ENCODE measurements at regions not wholly inside any gene's neighbourhood (a gene's known extent, or its start where the extent isn't known, plus 50 kb on each side); places are given as distances from the start of the nearest gene placed in this dataset.

DNA sequence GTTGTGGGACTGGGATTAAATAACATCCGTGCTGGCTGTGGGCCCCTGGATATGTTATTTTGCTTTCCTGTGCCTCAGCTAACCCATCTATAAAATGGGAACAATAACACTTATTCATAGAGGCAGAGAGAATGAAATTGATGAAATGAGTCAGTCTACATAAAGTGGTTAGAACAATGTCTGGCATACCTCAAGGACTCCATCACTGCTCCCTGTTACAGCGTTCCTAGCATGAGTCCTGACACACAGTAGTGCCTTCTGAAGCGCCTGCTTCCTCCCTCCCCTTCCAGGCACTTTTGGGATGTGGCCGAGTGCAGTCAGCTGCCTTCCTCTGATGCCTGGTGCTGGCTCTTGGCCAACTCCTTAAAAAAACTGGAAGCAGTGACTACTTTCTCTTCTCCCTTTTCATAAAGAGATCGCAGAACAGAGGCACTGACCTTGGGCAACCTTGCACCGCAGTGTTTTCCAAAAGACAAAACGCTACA, 108.4 kb upstream of the ZMIZ1 start:
- H3K4me3 ChIP-seq (replicated peaks; ENCODE audit: low read depth, low read length) = no peak overlapping the region
- TF ChIP-seq CTCF (IDR thresholded peaks at IDR 0.05; ENCODE audit: low read depth, low read length, missing control alignments) = no peak
- DNase-seq (ENCODE audit: extremely low read depth, low read depth) = peak; percentile 10

GRCh38 chr10:78961760-78962159, 107.0 kb upstream of the ZMIZ1 start:
- no peak overlapping the region for H3K4me3 ChIP-seq (replicated peaks; ENCODE audit: low read depth, low read length)
- DNase-seq (ENCODE audit: extremely low read depth, low read depth) = no peak
- no peak for TF ChIP-seq CTCF (IDR thresholded peaks at IDR 0.05; ENCODE audit: low read depth, low read length, missing control alignments)

DNA sequence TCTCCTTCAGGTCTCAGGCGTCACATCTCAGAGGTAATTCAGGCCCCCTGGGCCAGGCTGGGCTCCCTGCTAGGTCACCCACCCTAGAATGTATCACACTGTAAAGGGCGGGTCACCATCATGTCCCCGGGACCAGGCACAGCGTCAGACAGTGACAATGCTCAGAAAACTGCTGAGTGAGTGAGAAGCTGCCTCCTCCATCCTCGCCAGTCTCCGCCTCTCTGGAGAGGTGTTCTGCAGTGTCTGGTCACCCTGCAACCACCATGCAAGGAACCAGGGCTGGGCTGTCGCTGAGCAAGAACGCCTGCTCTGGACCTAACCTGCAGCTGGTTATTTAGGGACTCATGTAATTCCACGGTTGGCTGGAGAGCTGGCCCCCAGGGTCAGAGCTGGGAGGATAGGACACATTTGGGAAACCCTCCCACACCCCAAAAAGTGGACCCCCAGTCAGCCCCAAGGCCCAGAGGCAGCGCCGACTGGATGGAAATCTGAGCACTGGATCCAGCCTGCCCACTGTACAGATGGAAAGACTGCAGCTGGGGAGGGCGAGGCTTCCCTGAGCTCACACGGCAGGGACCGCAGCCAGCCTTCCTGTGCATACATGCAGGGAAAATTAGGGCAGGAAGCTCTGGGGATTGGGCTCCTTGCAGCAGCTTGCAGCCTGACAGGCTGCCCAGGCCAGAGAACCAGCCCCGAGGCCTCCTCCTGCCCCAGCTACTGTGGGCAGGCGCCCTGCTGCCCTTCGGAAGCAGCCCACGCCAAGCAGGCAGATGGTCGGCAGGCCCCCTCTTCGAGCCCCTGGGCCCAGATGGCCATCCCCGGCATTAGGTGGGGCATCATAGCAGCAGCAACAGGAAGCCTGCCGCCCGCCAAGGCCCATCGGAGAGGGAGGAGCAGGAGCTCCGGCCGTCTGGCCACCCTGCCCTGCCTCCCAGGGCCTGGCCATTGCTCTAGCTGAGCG, 105.4 kb upstream of the ZMIZ1 start:
- H3K4me3 ChIP-seq (replicated peaks; ENCODE audit: low read depth, low read length) = no peak overlapping the region
- no peak for TF ChIP-seq CTCF (IDR thresholded peaks at IDR 0.05; ENCODE audit: low read depth, low read length, missing control alignments)
- no peak for DNase-seq (ENCODE audit: extremely low read depth, low read depth)

DNA sequence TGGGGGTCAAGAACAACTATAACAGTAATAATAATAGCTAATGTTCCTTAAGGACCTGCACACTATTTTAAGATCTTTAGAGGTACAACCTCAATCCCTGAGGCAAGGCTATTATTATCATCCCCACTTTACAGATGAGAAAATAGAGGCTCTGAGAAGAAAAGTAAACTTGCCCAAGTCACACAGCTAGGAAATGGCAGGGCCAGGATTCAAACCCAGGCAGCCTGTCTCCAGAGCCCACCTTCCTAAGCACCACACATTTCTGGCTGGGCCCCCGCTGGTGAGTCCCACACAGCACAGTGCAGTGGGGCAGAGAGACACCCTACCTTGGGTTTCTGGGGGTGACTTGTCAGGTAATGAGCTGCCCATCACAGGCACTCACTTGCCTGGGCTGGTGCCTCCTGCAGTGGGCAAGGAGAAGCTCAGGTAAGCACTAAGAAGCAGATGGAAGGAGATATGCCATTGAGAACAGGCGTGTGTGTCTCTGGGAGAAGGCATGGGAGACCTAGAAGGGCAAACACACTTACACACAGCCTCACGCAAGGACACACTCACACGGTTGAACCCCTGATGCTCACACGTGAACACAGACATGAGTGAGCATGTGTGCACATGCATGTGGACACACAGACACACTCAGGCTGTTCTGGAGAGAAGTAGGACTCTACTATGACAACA, 104.4 kb upstream of the ZMIZ1 start:
- no peak for TF ChIP-seq CTCF (IDR thresholded peaks at IDR 0.05; ENCODE audit: low read depth, low read length, missing control alignments)
- H3K4me3 ChIP-seq (replicated peaks; ENCODE audit: low read depth, low read length) = no peak overlapping the region
- no peak for DNase-seq (ENCODE audit: extremely low read depth, low read depth)

- no peak for TF ChIP-seq CTCF (IDR thresholded peaks at IDR 0.05; ENCODE audit: low read depth, low read length, missing control alignments)
- no peak for DNase-seq (ENCODE audit: extremely low read depth, low read depth)
- H3K4me3 ChIP-seq (replicated peaks; ENCODE audit: low read depth, low read length) = no peak overlapping the region
Measured at GRCh38 chr10:78964952-78965633, 103.7 kb upstream of the ZMIZ1 start.

- H3K4me3 ChIP-seq (replicated peaks; ENCODE audit: low read depth, low read length) = no peak overlapping the region
- no peak for TF ChIP-seq CTCF (IDR thresholded peaks at IDR 0.05; ENCODE audit: low read depth, low read length, missing control alignments)
- no peak for DNase-seq (ENCODE audit: extremely low read depth, low read depth)
Measured at GRCh38 chr10:78966182-78966787, 102.5 kb upstream of the ZMIZ1 start.
